Transverse colon (tissue), 4 donors: ENCODE measurements at regions not wholly inside any gene's neighbourhood (a gene's known extent, or its start where the extent isn't known, plus 50 kb on each side); places are given as distances from the start of the nearest gene placed in this dataset.

ENCODE experiments used
- DNase-seq: peaks from one replicate; pipeline ENCODE4 v3.0.0-alpha.2; 2019
- H3K27ac ChIP-seq, 4 donors: fragments of 200-600 bp; sonication (generic); 2 replicates each; pipeline ENCODE4 v1.5.1; 2016 to 2018; ENCODE audit warnings: inconsistent platforms in 4 of 4
- H3K27me3 ChIP-seq: fragments of 200-600 bp; sonication (generic); 2 replicates; pipeline ENCODE4 v1.5.1; 2017; ENCODE audit warnings: inconsistent platforms
- H3K36me3 ChIP-seq, 4 donors: fragments of 200-600 bp; sonication (generic); 2 replicates each; pipeline ENCODE4 v1.5.1; 2017 to 2019; ENCODE audit warnings: inconsistent platforms in 4 of 4
- H3K4me1 ChIP-seq, 4 donors: fragments of 200-600 bp; sonication (generic); 2 replicates each; pipeline ENCODE4 v1.5.1; 2017 to 2020; ENCODE audit warnings: inconsistent platforms in 4 of 4
- H3K4me3 ChIP-seq, 4 donors: fragments of 200-600 bp; sonication (generic); 1 replicate in 1 of 4; 2 replicates in 3 of 4; pipeline versions ENCODE4 v1.5.1 to v1.6.1; 2017 to 2019; ENCODE audit warnings: inconsistent platforms in 4 of 4
- H3K9me3 ChIP-seq, 2 donors: fragments of 200-600 bp; sonication (generic); 2 replicates each; pipeline ENCODE4 v1.5.1; 2017 to 2019; ENCODE audit warnings: inconsistent platforms in 2 of 2
- CTCF ChIP-seq, 5 experiments: fragments of 200-600 bp in 3 of 5; fragments of 450-650 bp in 2 of 5; sonication (generic) in 3 of 5; IDR thresholded peaks; 1 replicate in 2 of 5; 2 replicates in 3 of 5; pipeline ENCODE4 v1.5.1; 2016 to 2017; ENCODE audit warnings: antibody characterized with exemption in 5 of 5, inconsistent platforms in 3 of 5, mild to moderate bottlenecking in 2 of 5, moderate library complexity in 1 of 5
- EP300 ChIP-seq: sonication (generic); formaldehyde crosslinking; IDR thresholded peaks from one replicate; pipeline ENCODE4 v1.6.1; 2017; ENCODE audit warnings: antibody characterized with exemption, low read depth
- POLR2A ChIP-seq: fragments of 450-650 bp; IDR thresholded peaks from one replicate; pipeline ENCODE4 v1.6.1; 2016; ENCODE audit warnings: antibody characterized with exemption, mild to moderate bottlenecking, moderate library complexity
- POLR2AphosphoS5 ChIP-seq, 3 donors: sonication (generic); formaldehyde crosslinking; IDR thresholded peaks; one replicate each; pipeline ENCODE4 v1.6.1; 2016; ENCODE audit warnings: antibody characterized with exemption in 3 of 3
- WGBS, 2 donors: methylation state at CpG; one replicate each; pipeline ENCODE4 v1.1.5; 2018; ENCODE audit warnings: low coverage in 1 of 2; 5-methylcytosine and 5-hydroxymethylcytosine counted together
- in situ Hi-C, 4 donors: fragments of 200-750 bp; cut with MboI; loops; one replicate each; pipeline versions ENCODE4 v1.15.0 to v1.15.1; 2017; ENCODE audit warnings: low sequenced_read_pairs in 3 of 4, low pct_ligation_motif_present in 1 of 4, low pct_unique_long_range_greater_than_20kb in 1 of 4
- intact Hi-C: fragments of 100-400 bp; cut with DNase I; formaldehyde crosslinking; loops from one replicate; pipeline ENCODE4 v1.15.1; 2023; ENCODE audit warnings: low total_unique reads

GRCh38 chr9:22316645-22317044, 130.0 kb upstream of the DMRTA1 start:
- Histone ChIP-seq H3K36me3 (no peaks in the 10 kb centered on the region), H3K4me3 (no peak overlapping the region), H3K9me3 (no peaks in the 10 kb centered on the region), H3K27ac (no peak overlapping the region), H3K4me1 (no peaks in the 10 kb centered on the region), H3K27me3 (no peaks in the 10 kb centered on the region)
- DNase-seq, result no peak
- WGBS, 2 donors, result 91% methylated on average over 1 of the region's 1 CpG; no CpG with 5 or more reads in 1 of the 2 donors
- intact Hi-C loops (no loop called here), in situ Hi-C loops (loop anchor here in 2 of 4 donors (10.0 kb wide), 2 partner anchors 128 to 138 kb away; partner anchors contain the start of gene DMRTA1 (in 1 of the 2))
- TF ChIP-seq POLR2A (no peak), POLR2AphosphoS5 (IDR thresholded peaks at IDR 0.05) (no peak), CTCF (IDR thresholded peaks at IDR 0.05) (no peak), EP300 (no peak)

GRCh38 chr9:22331533-22331932, 115.1 kb upstream of the DMRTA1 start:
- in situ Hi-C loops (no loop called here), intact Hi-C loops (no loop called here)
- Histone ChIP-seq H3K36me3 (no peaks in the 10 kb centered on the region), H3K27me3 (no peaks in the 10 kb centered on the region), H3K27ac (no peak overlapping the region), H3K9me3 (no peaks in the 10 kb centered on the region), H3K4me1 (no peaks in the 10 kb centered on the region), H3K4me3 (no peak overlapping the region)
- no peak for DNase-seq
- TF ChIP-seq CTCF (IDR thresholded peaks at IDR 0.05), result no peak
- TF ChIP-seq POLR2A, result no peak
- TF ChIP-seq POLR2AphosphoS5 (IDR thresholded peaks at IDR 0.05), result no peak
- TF ChIP-seq EP300, result no peak

GRCh38 chr9:22332202-22332601, 114.4 kb upstream of the DMRTA1 start:
- intact Hi-C loops, result no loop called here
- Histone ChIP-seq H3K27ac (no peak overlapping the region), H3K9me3 (no peaks in the 10 kb centered on the region), H3K36me3 (no peaks in the 10 kb centered on the region), H3K4me1 (no peaks in the 10 kb centered on the region), H3K4me3 (no peak overlapping the region), H3K27me3 (no peaks in the 10 kb centered on the region)
- whole genome bisulfite sequencing, 2 donors, result 53 to 83% methylated on average over 1 of the region's 1 CpG
- TF ChIP-seq CTCF (IDR thresholded peaks at IDR 0.05), result no peak
- TF ChIP-seq POLR2AphosphoS5 (IDR thresholded peaks at IDR 0.05), result no peak
- TF ChIP-seq POLR2A, result no peak
- TF ChIP-seq EP300, result no peak
- in situ Hi-C loops, result no loop called here
- no peak for DNase-seq

- in situ Hi-C loops, result no loop called here
Observed at GRCh38 chr9:22337261-22337660, 109.4 kb upstream of the DMRTA1 start.

More at GRCh38 chr9:22337261-22337660, 109.4 kb upstream of the DMRTA1 start:
- Histone ChIP-seq H3K36me3 (no peaks in the 10 kb centered on the region), H3K4me1 (no peaks in the 10 kb centered on the region), H3K9me3 (no peaks in the 10 kb centered on the region), H3K4me3 (no peak overlapping the region), H3K27ac (no peak overlapping the region), H3K27me3 (no peaks in the 10 kb centered on the region)
- WGBS, 2 donors, result 55 to 64% methylated on average over 1 of the region's 1 CpG
- no peak for DNase-seq
- intact Hi-C loops, result no loop called here
- TF ChIP-seq POLR2AphosphoS5 (IDR thresholded peaks at IDR 0.05) (no peak), CTCF (IDR thresholded peaks at IDR 0.05) (no peak), POLR2A (no peak), EP300 (no peak)
